ENCODE measurements at regions not wholly inside any gene's neighbourhood (a gene's known extent, or its start where the extent isn't known, plus 50 kb on each side); places are given as distances from the start of the nearest gene placed in this dataset.

DNA sequence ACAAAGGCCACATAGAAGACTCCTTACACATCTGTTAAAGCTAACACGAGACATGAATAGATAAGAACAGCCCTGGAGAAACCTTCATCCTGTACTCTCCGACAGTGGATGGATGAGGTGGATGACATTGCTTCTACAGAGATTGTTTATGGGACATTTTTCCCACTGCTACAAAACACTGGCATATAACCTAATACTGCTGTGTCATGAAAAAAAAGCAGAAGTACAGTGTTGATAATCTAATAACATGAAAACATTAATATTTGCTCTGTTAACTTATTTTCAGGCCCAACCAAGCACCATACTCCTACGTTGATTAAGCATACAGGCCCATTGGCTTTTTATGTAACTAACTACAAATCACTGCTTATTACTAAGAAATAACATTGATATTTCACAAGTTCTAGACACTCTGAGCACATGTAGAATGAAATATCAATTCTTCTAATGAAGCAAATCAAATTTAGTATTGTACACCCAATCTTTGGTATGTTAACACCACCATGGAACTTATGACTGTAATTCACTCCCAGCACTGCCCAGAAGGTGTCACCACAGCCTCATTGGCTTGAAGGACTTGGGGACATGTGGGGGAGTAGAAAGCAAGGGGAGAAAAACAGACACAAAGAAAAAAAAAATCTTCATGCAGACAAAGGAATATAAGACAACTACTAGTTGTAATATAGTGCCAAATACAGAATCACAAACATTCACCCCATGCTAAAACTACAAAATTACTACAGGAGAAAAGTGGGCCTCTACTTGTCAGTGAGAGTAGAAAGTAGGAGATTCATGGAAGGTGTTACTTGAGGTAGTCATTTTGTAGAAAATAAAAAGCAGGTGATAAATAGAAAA, 330.0 kb upstream of the PMFBP1 start:
- DNase-seq = peak; percentile 61

GRCh38 chr16:72500545-72500944, 328.6 kb upstream of the PMFBP1 start:
- no peak for DNase-seq

- DNase-seq = no peak
Measured at GRCh38 chr16:72493716-72494415, 321.9 kb upstream of the PMFBP1 start.

- no peak for DNase-seq
Measured at GRCh38 chr16:72487283-72487682, 315.3 kb upstream of the PMFBP1 start.

GRCh38 chr16:72482695-72483094, 310.7 kb upstream of the PMFBP1 start:
- DNase-seq = peak; percentile 16

DNA sequence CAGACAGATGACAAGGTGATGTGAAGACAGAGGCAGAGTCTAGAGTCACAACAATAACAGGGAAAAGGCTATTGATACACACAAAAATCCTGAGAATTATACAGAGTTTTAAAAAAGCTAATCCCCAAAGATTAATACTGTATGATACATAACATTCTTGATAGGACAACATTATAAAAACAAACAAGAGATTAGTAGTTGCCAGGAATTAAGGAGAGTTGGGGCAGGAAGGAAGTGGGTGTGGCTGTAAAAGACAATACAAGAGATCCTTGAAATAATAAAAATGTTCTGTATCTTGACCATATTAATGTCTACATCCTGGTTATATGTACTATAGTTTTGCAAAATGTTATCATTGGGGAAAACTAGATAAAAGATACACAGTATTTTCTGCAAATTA, 309.5 kb upstream of the PMFBP1 start:
- DNase-seq = no peak

DNA sequence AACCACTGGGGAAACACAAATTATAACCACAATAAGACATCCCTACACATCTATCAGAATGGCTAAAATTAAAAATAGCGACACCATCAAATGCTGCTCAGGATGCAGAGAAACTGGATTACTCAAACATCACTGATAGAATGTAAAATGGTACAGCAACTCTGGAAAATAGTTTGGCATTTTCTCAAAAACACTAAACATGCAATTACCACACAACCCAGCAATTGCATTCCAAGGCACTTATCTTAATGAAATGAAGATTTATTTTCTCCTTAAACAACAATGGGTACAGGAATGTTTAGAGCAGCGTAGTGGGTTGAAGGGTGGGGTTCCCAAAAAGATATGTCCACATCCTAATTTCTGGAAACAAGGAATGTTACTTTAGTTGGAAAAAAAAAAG, 309.0 kb upstream of the PMFBP1 start:
- DNase-seq = no peak

DNA sequence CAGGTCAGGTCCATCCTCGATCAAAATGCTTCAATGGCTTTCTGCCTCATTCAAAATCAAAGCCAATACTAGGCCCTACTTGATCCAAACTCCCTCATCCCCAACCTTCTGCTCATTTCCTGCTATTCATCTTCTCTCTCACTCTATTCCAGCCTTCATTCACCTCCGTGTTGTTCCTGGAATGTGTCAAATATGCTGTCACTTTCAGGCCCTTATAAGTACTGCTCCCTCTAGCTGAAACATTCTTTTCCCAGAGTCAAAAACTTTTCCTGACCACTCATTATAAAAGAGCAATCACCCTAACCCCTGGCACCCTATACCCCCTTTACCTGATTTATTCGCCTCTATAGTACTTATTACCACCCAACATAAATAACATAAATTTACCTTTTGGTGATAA, 303.7 kb upstream of the PMFBP1 start:
- DNase-seq = no peak

DNA sequence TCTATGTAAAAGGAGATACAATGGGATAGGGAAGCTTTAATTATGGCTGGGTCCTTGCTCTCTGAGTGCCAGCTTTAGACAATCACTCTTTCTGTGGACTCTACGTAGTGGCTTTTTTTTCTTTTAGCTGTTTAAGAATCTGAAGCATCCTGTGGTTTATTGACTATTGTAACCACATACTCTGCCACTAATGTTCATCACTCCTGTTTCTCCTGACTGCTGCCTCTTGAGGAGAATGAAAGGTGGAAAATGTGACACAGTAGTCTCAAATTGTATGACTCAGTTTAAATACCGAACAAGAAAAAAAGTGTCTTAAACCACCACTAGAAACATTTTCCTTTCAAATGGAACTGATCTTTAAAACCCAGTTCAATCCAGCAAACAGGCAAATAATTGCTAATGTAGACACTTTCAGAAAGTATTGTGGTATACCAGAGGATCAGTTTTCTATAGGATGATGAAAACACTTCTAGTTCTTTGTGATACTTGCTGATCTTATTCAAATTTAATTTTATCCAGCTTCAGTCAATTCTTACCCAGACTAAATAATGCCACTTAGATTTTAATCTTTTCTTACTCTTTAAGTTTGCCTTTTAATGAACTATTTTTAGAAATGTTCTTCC, 302.7 kb upstream of the PMFBP1 start:
- no peak for DNase-seq

DNA sequence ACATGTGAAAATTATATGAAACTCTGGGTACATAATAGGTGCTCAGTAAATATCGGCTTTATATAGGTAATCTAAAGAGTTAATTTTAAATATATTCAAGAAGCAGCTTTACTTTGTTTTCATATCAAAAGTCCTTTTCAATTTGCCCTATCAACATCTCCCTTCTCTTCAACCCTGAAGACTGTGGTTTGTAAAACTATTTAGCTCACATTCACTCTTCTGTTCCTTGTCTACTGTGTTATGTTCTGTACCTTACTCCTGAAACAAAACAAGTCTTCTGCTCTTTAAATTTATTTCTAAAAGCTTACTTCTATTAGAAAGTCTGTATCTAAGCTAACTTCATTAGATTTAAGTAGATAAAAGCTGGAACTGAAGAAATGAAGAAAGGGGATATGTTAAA, 301.7 kb upstream of the PMFBP1 start:
- DNase-seq = no peak

- DNase-seq = no peak
Measured at GRCh38 chr16:72471317-72471924, 299.5 kb upstream of the PMFBP1 start.

GRCh38 chr16:72470541-72470940, 298.6 kb upstream of the PMFBP1 start:
- no peak for DNase-seq

GRCh38 chr16:72469932-72470331, 298.0 kb upstream of the PMFBP1 start:
- no peak for DNase-seq

GRCh38 chr16:72468582-72468981, 296.6 kb upstream of the PMFBP1 start:
- no peak for DNase-seq

- peak; percentile 53 for DNase-seq
Measured at GRCh38 chr16:72467157-72467759, 295.3 kb upstream of the PMFBP1 start.

- DNase-seq = no peak
Measured at GRCh38 chr16:72464597-72465368, 292.8 kb upstream of the PMFBP1 start.

GRCh38 chr16:72464052-72464451, 292.1 kb upstream of the PMFBP1 start:
- DNase-seq = no peak

DNA sequence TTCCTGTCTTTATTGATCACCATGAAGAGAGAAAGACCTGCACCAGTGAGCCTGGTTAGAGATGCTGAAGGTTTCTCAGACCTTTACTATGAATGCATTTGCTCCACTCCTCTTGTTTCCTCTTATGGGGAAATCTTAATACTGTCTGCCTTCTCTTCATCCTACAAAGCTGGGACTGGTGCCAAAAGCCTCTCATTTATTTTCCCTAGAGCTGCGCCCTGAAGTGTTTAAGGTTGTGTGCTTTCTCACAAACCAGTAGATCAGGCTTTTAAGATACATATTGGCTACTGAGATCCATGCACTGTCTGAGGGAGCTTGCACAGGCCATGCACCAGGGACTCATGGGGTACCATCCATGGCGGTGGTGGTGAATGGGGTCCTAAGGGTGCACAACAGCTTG, 286.1 kb upstream of the PMFBP1 start:
- no peak for DNase-seq

DNA sequence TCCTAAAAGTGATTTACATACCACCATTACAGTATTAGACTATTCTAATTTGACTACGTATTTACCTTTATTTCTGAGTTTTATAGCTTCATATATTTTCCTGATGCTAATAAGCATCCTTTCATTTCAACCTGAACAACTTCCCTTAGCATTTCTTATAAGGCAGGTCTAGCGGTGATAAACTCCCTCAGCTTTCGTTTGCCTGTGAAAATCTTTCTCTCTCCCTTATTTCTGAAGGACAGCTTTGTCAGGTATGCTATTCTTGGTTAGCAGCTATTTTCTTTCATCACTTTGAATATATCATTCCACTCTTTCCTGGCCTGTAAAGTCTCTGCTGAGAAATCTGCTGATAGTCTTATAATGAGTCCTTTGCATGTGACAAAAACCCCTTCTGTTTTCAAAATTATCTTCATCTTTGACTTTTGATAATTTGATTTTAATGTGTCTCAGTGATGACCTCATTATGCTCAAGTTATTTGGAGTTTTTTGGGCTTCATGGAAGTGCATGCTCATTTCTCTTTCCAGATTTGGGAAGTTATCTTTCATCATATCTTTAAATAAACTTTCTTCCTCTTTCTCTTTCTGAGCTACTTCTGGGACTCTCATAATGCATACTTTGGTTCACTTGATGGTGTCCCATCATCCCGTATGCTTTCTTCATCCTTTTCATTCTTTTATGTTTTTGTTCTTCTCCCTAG, 285.4 kb upstream of the PMFBP1 start:
- DNase-seq = no peak

- DNase-seq = peak; percentile 79
Measured at GRCh38 chr16:72455743-72456659, 284.0 kb upstream of the PMFBP1 start.

Measured in RPMI8226 (cell line).